ENCODE measurements at regions not wholly inside any gene's neighbourhood (a gene's known extent, or its start where the extent isn't known, plus 50 kb on each side); places are given as distances from the start of the nearest gene placed in this dataset.

DNA sequence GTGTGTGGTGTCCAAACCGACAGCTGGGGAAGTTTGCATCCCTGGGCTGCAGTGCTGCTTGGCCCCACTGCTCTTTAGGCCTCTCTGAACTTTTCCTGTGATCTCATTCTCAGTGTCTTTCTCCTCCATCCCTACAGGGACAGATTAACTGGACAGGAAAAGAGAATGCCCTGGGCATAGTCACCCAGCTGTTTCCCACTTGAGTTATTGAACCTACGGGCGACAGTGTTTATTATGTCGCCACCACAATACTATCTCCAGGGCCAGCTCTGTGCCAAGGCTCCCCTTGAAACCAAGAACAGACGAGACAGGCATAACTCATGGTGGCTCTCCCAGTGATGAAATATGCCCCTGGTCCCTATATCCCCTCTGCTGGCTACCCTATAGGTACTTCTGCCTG is 147.8 kb upstream of the EPHA7 start:
- no peaks in the 10 kb centered on the region for H3K36me3 ChIP-seq
- H3K9me3 ChIP-seq: no peaks in the 10 kb centered on the region
- no peak overlapping the region for H3K4me3 ChIP-seq
- TF ChIP-seq POLR2AphosphoS5 (IDR thresholded peaks at IDR 0.05; ENCODE audit: insufficient read depth in 1 of 2, low read depth in 1 of 2): no peak
- TF ChIP-seq POLR2A (IDR thresholded peaks at IDR 0.05): no peak
- TF ChIP-seq, protein P1, sequence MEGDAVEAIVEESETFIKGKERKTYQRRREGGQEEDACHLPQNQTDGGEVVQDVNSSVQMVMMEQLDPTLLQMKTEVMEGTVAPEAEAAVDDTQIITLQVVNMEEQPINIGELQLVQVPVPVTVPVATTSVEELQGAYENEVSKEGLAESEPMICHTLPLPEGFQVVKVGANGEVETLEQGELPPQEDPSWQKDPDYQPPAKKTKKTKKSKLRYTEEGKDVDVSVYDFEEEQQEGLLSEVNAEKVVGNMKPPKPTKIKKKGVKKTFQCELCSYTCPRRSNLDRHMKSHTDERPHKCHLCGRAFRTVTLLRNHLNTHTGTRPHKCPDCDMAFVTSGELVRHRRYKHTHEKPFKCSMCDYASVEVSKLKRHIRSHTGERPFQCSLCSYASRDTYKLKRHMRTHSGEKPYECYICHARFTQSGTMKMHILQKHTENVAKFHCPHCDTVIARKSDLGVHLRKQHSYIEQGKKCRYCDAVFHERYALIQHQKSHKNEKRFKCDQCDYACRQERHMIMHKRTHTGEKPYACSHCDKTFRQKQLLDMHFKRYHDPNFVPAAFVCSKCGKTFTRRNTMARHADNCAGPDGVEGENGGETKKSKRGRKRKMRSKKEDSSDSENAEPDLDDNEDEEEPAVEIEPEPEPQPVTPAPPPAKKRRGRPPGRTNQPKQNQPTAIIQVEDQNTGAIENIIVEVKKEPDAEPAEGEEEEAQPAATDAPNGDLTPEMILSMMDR (IDR thresholded peaks at IDR 0.05): no peak
- H3K27me3 ChIP-seq: no peaks in the 10 kb centered on the region
- intact Hi-C loops (cut with DNase I): no loop called here
- no peak for DNase-seq (ENCODE audit: extremely low spot score in 2 of 2)
- H3K27ac ChIP-seq: no peak overlapping the region
- H3K4me1 ChIP-seq: no peaks in the 10 kb centered on the region

- TF ChIP-seq, protein P1 (IDR thresholded peaks at IDR 0.05): no peak
- no peak for TF ChIP-seq POLR2A (IDR thresholded peaks at IDR 0.05)
- no peak for TF ChIP-seq POLR2AphosphoS5 (IDR thresholded peaks at IDR 0.05; ENCODE audit: insufficient read depth in 1 of 2, low read depth in 1 of 2)
- no peak for DNase-seq (ENCODE audit: extremely low spot score in 2 of 2)
- no peaks in the 10 kb centered on the region for H3K27me3 ChIP-seq
- intact Hi-C loops (cut with DNase I): no loop called here
- H3K36me3 ChIP-seq: no peaks in the 10 kb centered on the region
- H3K9me3 ChIP-seq: no peaks in the 10 kb centered on the region
- no peaks in the 10 kb centered on the region for H3K4me1 ChIP-seq
- no peak overlapping the region for H3K4me3 ChIP-seq
- no peak overlapping the region for H3K27ac ChIP-seq
These were observed 146.9 kb upstream of the EPHA7 start for GRCh38 chr6:93566285-93566684.

DNA sequence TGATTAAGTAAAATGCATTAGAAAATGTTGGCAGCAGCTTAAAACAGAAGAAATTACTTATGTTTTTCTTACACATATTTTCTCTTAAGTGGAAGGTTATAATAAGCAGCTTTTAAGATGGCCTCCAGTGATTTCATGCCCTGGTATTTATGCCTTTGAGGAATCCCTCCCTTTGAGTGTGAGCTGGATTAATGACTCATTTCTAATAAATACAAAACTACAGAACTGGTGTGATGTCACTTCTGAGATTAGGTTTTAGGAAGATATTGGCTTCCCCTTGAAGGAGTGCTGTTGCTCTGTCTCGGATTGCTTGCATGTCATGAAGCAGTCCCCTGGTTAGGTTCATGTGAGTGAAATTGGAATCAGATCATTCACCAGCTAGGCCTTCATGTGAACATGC is 143.2 kb upstream of the EPHA7 start:
- no peaks in the 10 kb centered on the region for H3K9me3 ChIP-seq
- H3K4me1 ChIP-seq: no peaks in the 10 kb centered on the region
- intact Hi-C loops (cut with DNase I): no loop called here
- H3K27me3 ChIP-seq: no peaks in the 10 kb centered on the region
- no peak for DNase-seq (ENCODE audit: extremely low spot score in 2 of 2)
- no peak overlapping the region for H3K4me3 ChIP-seq
- no peak overlapping the region for H3K27ac ChIP-seq
- H3K36me3 ChIP-seq: no peaks in the 10 kb centered on the region
- TF ChIP-seq POLR2AphosphoS5 (IDR thresholded peaks at IDR 0.05; ENCODE audit: insufficient read depth in 1 of 2, low read depth in 1 of 2): no peak

- intact Hi-C loops (cut with DNase I): no loop called here
- TF ChIP-seq POLR2A (IDR thresholded peaks at IDR 0.05) (no peak), POLR2AphosphoS5 (IDR thresholded peaks at IDR 0.05; ENCODE audit: insufficient read depth in 1 of 2, low read depth in 1 of 2) (no peak)
- TF ChIP-seq, protein P1 (IDR thresholded peaks at IDR 0.05): no peak
- no peaks in the 10 kb centered on the region for H3K4me1 ChIP-seq
- no peak overlapping the region for H3K4me3 ChIP-seq
- H3K27me3 ChIP-seq: no peaks in the 10 kb centered on the region
- no peak for DNase-seq (ENCODE audit: extremely low spot score in 2 of 2)
- no peak overlapping the region for H3K27ac ChIP-seq
- H3K36me3 ChIP-seq: no peaks in the 10 kb centered on the region
- no peaks in the 10 kb centered on the region for H3K9me3 ChIP-seq
These were observed 135.9 kb upstream of the EPHA7 start for GRCh38 chr6:93555292-93555691.

GRCh38 chr6:93554018-93554417 is 134.7 kb upstream of the EPHA7 start:
- intact Hi-C loops (cut with DNase I): no loop called here
- H3K9me3 ChIP-seq: no peaks in the 10 kb centered on the region
- no peak overlapping the region for H3K4me3 ChIP-seq
- no peaks in the 10 kb centered on the region for H3K27me3 ChIP-seq
- no peak for DNase-seq (ENCODE audit: extremely low spot score in 2 of 2)
- TF ChIP-seq POLR2AphosphoS5 (IDR thresholded peaks at IDR 0.05; ENCODE audit: insufficient read depth in 1 of 2, low read depth in 1 of 2) (no peak), POLR2A (IDR thresholded peaks at IDR 0.05) (no peak)
- TF ChIP-seq, protein P1 (IDR thresholded peaks at IDR 0.05): no peak
- no peak overlapping the region for H3K27ac ChIP-seq
- no peaks in the 10 kb centered on the region for H3K36me3 ChIP-seq
- no peaks in the 10 kb centered on the region for H3K4me1 ChIP-seq
